Heart right ventricle (tissue), 16 donors: ENCODE measurements at regions not wholly inside any gene's neighbourhood (a gene's known extent, or its start where the extent isn't known, plus 50 kb on each side); places are given as distances from the start of the nearest gene placed in this dataset.
"Not testable (repeated sequence)": the region's sequence is repeated elsewhere in the genome, so short reads cannot be mapped to it uniquely, and the experiment has no call there.

Source experiments
- ATAC-seq, 8 donors: fragments of 200-7000 bp; cut with Tn5 transposase; one replicate each; pipeline ENCODE4 v1.9.1; 2020; ENCODE audit warnings: mild to moderate bottlenecking in 8 of 8, moderate library complexity in 8 of 8, moderate number of reproducible peaks in 1 of 8
- DNase-seq, 2 donors: peaks; one replicate each; pipeline ENCODE4 v3.0.0-alpha.2; 2020
- H3K27ac ChIP-seq, 10 donors: fragments of 200-600 bp; sonication (generic) in 2 of 10; one replicate each; pipeline versions ENCODE4 v1.5.0 to v1.8.0; 2020 to 2022; ENCODE audit warnings: mild to moderate bottlenecking in 3 of 10
- H3K27me3 ChIP-seq, 7 donors: fragments of 200-600 bp; one replicate each; pipeline ENCODE4 v1.8.0; 2021 to 2022; ENCODE audit warnings: mild to moderate bottlenecking in 2 of 7
- H3K36me3 ChIP-seq, 9 donors: fragments of 200-600 bp; sonication (generic) in 1 of 9; one replicate each; pipeline versions ENCODE4 v1.5.0 to v1.8.0; 2020 to 2022; ENCODE audit warnings: mild to moderate bottlenecking in 2 of 9
- H3K4me1 ChIP-seq, 9 donors: fragments of 200-600 bp; sonication (generic) in 1 of 9; one replicate each; pipeline versions ENCODE4 v1.5.0 to v1.8.0; 2020 to 2022; ENCODE audit warnings: mild to moderate bottlenecking in 4 of 9
- H3K4me3 ChIP-seq, 10 donors: fragments of 200-600 bp; sonication (generic) in 2 of 10; one replicate each; pipeline versions ENCODE4 v1.5.0 to v1.8.0; 2020 to 2022; ENCODE audit warnings: mild to moderate bottlenecking in 7 of 10, moderate library complexity in 2 of 10
- H3K9me3 ChIP-seq, 11 donors: fragments of 200-600 bp in 10 of 11; sonication (generic) in 2 of 11; one replicate each; pipeline versions ENCODE4 v1.5.0 to v1.8.0; 2013 to 2022; ENCODE audit warnings: mild to moderate bottlenecking in 2 of 11, control low read depth in 1 of 11, moderate library complexity in 1 of 11
- CTCF ChIP-seq, 9 donors: fragments of 200-600 bp; sonication (generic) in 2 of 9; IDR thresholded peaks; one replicate each; pipeline versions ENCODE4 v1.5.0 to v1.8.0; 2021 to 2022; ENCODE audit warnings: antibody characterized with exemption in 9 of 9, mild to moderate bottlenecking in 5 of 9, moderate library complexity in 1 of 9
- WGBS, 2 donors: extraction: QIAGEN DNeasy Blood & Tissue Kit; methylation state at CpG; one replicate each; pipeline ENCODE4 v1.1.7; 2013; ENCODE audit warnings: inconsistent platforms in 1 of 2; 5-methylcytosine and 5-hydroxymethylcytosine counted together
- intact Hi-C, 10 donors: fragments of 100-400 bp; cut with DNase I; formaldehyde crosslinking; loops; one replicate each; pipeline versions ENCODE4 v1.11.1 to v1.14.2; 2022
- donor health status: Arrhythmogenic right ventricular cardiomyopathy.
- donor health status: ischemic (EF 13 %, LVEDD 7.1; RV severe dilation, severe dysfunction).
- donor health status: healthy with polysubstance abuse.
- donor health status: DM: no; HTN: yes; CAD: no.
- donor health status: DM: no; HTN: no; CAD: no.
- donor health status: ischemic (EF 25% LVEDD 6.9; RV normal size, moderate dysfunction).
- donor health status: ischemic (EF 25% LVEDD 5.7; RV mildly dilated, moderate dysfunction).
- donor health status: healthy.
- donor health status: DM: yes; HTN: yes; CAD: no.
- donor health status: Ischemic cardiomyopathy.
- donor health status: ischemic (EF 35%, LVEDD 5.7; RV mildly dilated, moderate dysfunction).
- donor health status: nonischemic (EF 11% LVEDD 7.7; RV severe dilation, severe dysfunction).
- donor health status: DM: yes; HTN: yes; CAD: no.
- donor health status: PGD.
- donor health status: ischemic (EF 29% LVEDD 5.4; RV normal size, mild dysfunction).
- donor health status: nonischemic (EF 23%, LVEDD 6.1; RV moderate dilation, normal function).

GRCh38 chr2:113342650-113343049 lies 63.9 kb upstream of the PAX8 start:
- Histone ChIP-seq H3K4me3 (no peak overlapping the region), H3K27ac (no peak overlapping the region), H3K9me3 (no peaks in the 10 kb centered on the region), H3K4me1 (peaks cover 0 to 10% (median 0%) of the 10 kb centered on the region in 9 donors), H3K36me3 (no peaks in the 10 kb centered on the region), H3K27me3 (peaks cover 0 to 6% (median 0%) of the 10 kb centered on the region in 7 donors)
- ATAC-seq (peak in 4 of 8 donors; percentile 39 to 66 (median 48)), DNase-seq (no peak)
- intact Hi-C loops = no loop called here
- no peak for TF ChIP-seq CTCF (IDR thresholded peaks at IDR 0.05)
- WGBS, 2 donors = 59 to 64% methylated on average over 9 of the region's 9 CpGs

- H3K4me3 ChIP-seq, H3K27ac ChIP-seq, intact Hi-C loops, ATAC-seq, H3K27me3 ChIP-seq, H3K36me3 ChIP-seq, H3K9me3 ChIP-seq, H3K4me1 ChIP-seq, DNase-seq: not testable (repeated sequence)
- WGBS, 2 donors = 78 to 81% methylated on average over 3 of the region's 3 CpGs
Observed at GRCh38 chr2:113341870-113342253, 63.1 kb upstream of the PAX8 start.

- DNase-seq (no peak), ATAC-seq (no peak)
- H3K9me3 ChIP-seq = no peaks in the 10 kb centered on the region
- peaks cover 0 to 10% (median 0%) of the 10 kb centered on the region in 9 donors for H3K4me1 ChIP-seq
- intact Hi-C loops = no loop called here
- no peak overlapping the region for H3K4me3 ChIP-seq
- WGBS, 2 donors = 58 to 70% methylated on average over 7 to 8 of the region's 8 CpGs
- peaks cover 0 to 6% (median 0%) of the 10 kb centered on the region in 7 donors for H3K27me3 ChIP-seq
- no peaks in the 10 kb centered on the region for H3K36me3 ChIP-seq
- no peak for TF ChIP-seq CTCF (IDR thresholded peaks at IDR 0.05)
- H3K27ac ChIP-seq = no peak overlapping the region
Observed at GRCh38 chr2:113341191-113341869, 62.6 kb upstream of the PAX8 start.

GRCh38 chr2:113337809-113338208 lies 59.1 kb upstream of the PAX8 start:
- ATAC-seq (peak in 7 of 8 donors; percentile 42 to 93 (median 85)), DNase-seq (peak in 1 of 2 donors; percentile 33)
- no peaks in the 10 kb centered on the region for H3K36me3 ChIP-seq
- no peak overlapping the region for H3K27ac ChIP-seq
- intact Hi-C loops = loop anchor here in 1 of 10 donors (2.0 kb wide), 1 partner anchor 55 kb away; no protein-coding TSS in a partner anchor
- no peak for TF ChIP-seq CTCF (IDR thresholded peaks at IDR 0.05)
- peaks cover 0 to 7% (median 0%) of the 10 kb centered on the region in 9 donors for H3K4me1 ChIP-seq
- WGBS, 2 donors = 22 to 34% methylated on average over 5 of the region's 5 CpGs
- no peak overlapping the region for H3K4me3 ChIP-seq
- H3K27me3 ChIP-seq = peaks cover 0 to 6% (median 0%) of the 10 kb centered on the region in 7 donors
- no peaks in the 10 kb centered on the region for H3K9me3 ChIP-seq

GRCh38 chr2:113336040-113336439 lies 57.3 kb upstream of the PAX8 start:
- DNase-seq, H3K4me1 ChIP-seq, H3K9me3 ChIP-seq, H3K4me3 ChIP-seq, H3K36me3 ChIP-seq, H3K27ac ChIP-seq, H3K27me3 ChIP-seq: not testable (repeated sequence)
- ATAC-seq = peak in 1 of 8 donors; percentile 61
- WGBS, 2 donors = 60 to 65% methylated on average over 3 of the region's 3 CpGs
- intact Hi-C loops = loop anchor here in 1 of 10 donors (2.0 kb wide), 1 partner anchor 53 kb away; no protein-coding TSS in a partner anchor
